ENCODE measurements at regions not wholly inside any gene's neighbourhood (a gene's known extent, or its start where the extent isn't known, plus 50 kb on each side); places are given as distances from the start of the nearest gene placed in this dataset.
"Not testable (repeated sequence)": the region's sequence is repeated elsewhere in the genome, so short reads cannot be mapped to it uniquely, and the experiment has no call there.

- DNase-seq, result no peak
- no peaks in the 10 kb centered on the region for H3K4me1 Mint-ChIP-seq (ENCODE audit: low read depth in 2 of 2)
- H3K36me3 Mint-ChIP-seq (ENCODE audit: insufficient read depth), result no peaks in the 10 kb centered on the region
- ATAC-seq (replicated peaks), result no peak
- no peak overlapping the region for H3K27ac Mint-ChIP-seq
- no peak overlapping the region for H3K4me3 Mint-ChIP-seq
- H3K9me3 Mint-ChIP-seq, result peaks cover 3 to 11% of the 10 kb centered on the region in 2 donors
- no peaks in the 10 kb centered on the region for H3K27me3 Mint-ChIP-seq
These were observed 377.5 kb upstream of the RIOK2 start for GRCh38 chr5:97560599-97560993.

- Mint-ChIP-seq H3K4me1 (ENCODE audit: low read depth in 2 of 2) (no peaks in the 10 kb centered on the region), H3K27me3 (no peaks in the 10 kb centered on the region), H3K27ac (no peak overlapping the region), H3K36me3 (ENCODE audit: insufficient read depth) (no peaks in the 10 kb centered on the region), H3K4me3 (no peak overlapping the region), H3K9me3 (peaks cover 3 to 7% of the 10 kb centered on the region in 2 donors)
- DNase-seq (no peak), ATAC-seq (replicated peaks) (no peak)
These were observed 380.1 kb upstream of the RIOK2 start for GRCh38 chr5:97563050-97563657.

- Mint-ChIP-seq H3K36me3 (ENCODE audit: insufficient read depth) (no peaks in the 10 kb centered on the region), H3K4me1 (ENCODE audit: low read depth in 2 of 2) (no peaks in the 10 kb centered on the region), H3K4me3 (no peak overlapping the region), H3K9me3 (peaks cover 6 to 11% of the 10 kb centered on the region in 2 donors), H3K27ac (no peak overlapping the region), H3K27me3 (no peaks in the 10 kb centered on the region)
- no peak for DNase-seq
- no peak for ATAC-seq (replicated peaks)
These were observed 385.3 kb upstream of the RIOK2 start for GRCh38 chr5:97568382-97568781.

- no peak for ATAC-seq (replicated peaks)
- H3K27ac Mint-ChIP-seq, result no peak overlapping the region
- H3K9me3 Mint-ChIP-seq, result peaks cover 3 to 11% of the 10 kb centered on the region in 2 donors
- H3K36me3 Mint-ChIP-seq (ENCODE audit: insufficient read depth), result no peaks in the 10 kb centered on the region
- H3K4me1 Mint-ChIP-seq (ENCODE audit: low read depth in 2 of 2), result no peaks in the 10 kb centered on the region
- H3K4me3 Mint-ChIP-seq, result no peak overlapping the region
- DNase-seq, result no peak
- no peaks in the 10 kb centered on the region for H3K27me3 Mint-ChIP-seq
These were observed 387.2 kb upstream of the RIOK2 start for GRCh38 chr5:97570242-97570641.

GRCh38 chr5:97575322-97575721 lies 392.3 kb upstream of the RIOK2 start:
- ATAC-seq (replicated peaks) (no peak), DNase-seq (no peak)
- no peaks in the 10 kb centered on the region for H3K4me1 Mint-ChIP-seq (ENCODE audit: low read depth in 2 of 2)
- H3K27me3 Mint-ChIP-seq, result no peaks in the 10 kb centered on the region
- H3K4me3 Mint-ChIP-seq, result no peak overlapping the region
- no peak overlapping the region for H3K27ac Mint-ChIP-seq
- H3K36me3 Mint-ChIP-seq (ENCODE audit: insufficient read depth), result no peaks in the 10 kb centered on the region
- H3K9me3 Mint-ChIP-seq, result peaks cover 3 to 21% of the 10 kb centered on the region in 2 donors

GRCh38 chr5:97576956-97577355 lies 393.9 kb upstream of the RIOK2 start:
- peaks cover 0 to 10% of the 10 kb centered on the region in 2 donors for H3K9me3 Mint-ChIP-seq
- no peaks in the 10 kb centered on the region for H3K27me3 Mint-ChIP-seq
- ATAC-seq (replicated peaks) (no peak), DNase-seq (no peak)
- H3K4me1 Mint-ChIP-seq (ENCODE audit: low read depth in 2 of 2), result no peaks in the 10 kb centered on the region
- H3K36me3 Mint-ChIP-seq (ENCODE audit: insufficient read depth), result no peaks in the 10 kb centered on the region
- H3K27ac Mint-ChIP-seq, result no peak overlapping the region
- no peak overlapping the region for H3K4me3 Mint-ChIP-seq

- not testable (repeated sequence) for H3K36me3 Mint-ChIP-seq (ENCODE audit: insufficient read depth); DNase-seq; H3K27ac Mint-ChIP-seq; H3K4me1 Mint-ChIP-seq (ENCODE audit: low read depth in 2 of 2); H3K27me3 Mint-ChIP-seq; ATAC-seq (replicated peaks); H3K4me3 Mint-ChIP-seq
- H3K9me3 Mint-ChIP-seq, result peaks cover 0 to 10% of the 10 kb centered on the region in 2 donors
These were observed 396.9 kb upstream of the RIOK2 start for GRCh38 chr5:97579977-97580376.

- Mint-ChIP-seq H3K27ac (no peak overlapping the region), H3K27me3 (no peaks in the 10 kb centered on the region), H3K4me3 (no peak overlapping the region), H3K4me1 (ENCODE audit: low read depth in 2 of 2) (no peaks in the 10 kb centered on the region), H3K36me3 (ENCODE audit: insufficient read depth) (no peaks in the 10 kb centered on the region), H3K9me3 (peaks cover 0 to 10% of the 10 kb centered on the region in 2 donors)
- ATAC-seq (replicated peaks) (no peak), DNase-seq (no peak)
These were observed 397.7 kb upstream of the RIOK2 start for GRCh38 chr5:97580746-97581145.

- no peak overlapping the region for H3K4me3 Mint-ChIP-seq
- no peak for DNase-seq
- no peaks in the 10 kb centered on the region for H3K4me1 Mint-ChIP-seq (ENCODE audit: low read depth in 2 of 2)
- no peak for ATAC-seq (replicated peaks)
- no peaks in the 10 kb centered on the region for H3K36me3 Mint-ChIP-seq (ENCODE audit: insufficient read depth)
- peaks cover 5 to 14% of the 10 kb centered on the region in 2 donors for H3K9me3 Mint-ChIP-seq
- no peak overlapping the region for H3K27ac Mint-ChIP-seq
- H3K27me3 Mint-ChIP-seq, result no peaks in the 10 kb centered on the region
These were observed 408.7 kb upstream of the RIOK2 start for GRCh38 chr5:97591781-97592180.

- Mint-ChIP-seq H3K36me3 (ENCODE audit: insufficient read depth) (no peaks in the 10 kb centered on the region), H3K9me3 (peaks cover 21 to 39% of the 10 kb centered on the region in 2 donors), H3K27ac (no peak overlapping the region), H3K27me3 (no peaks in the 10 kb centered on the region), H3K4me1 (ENCODE audit: low read depth in 2 of 2) (no peaks in the 10 kb centered on the region), H3K4me3 (no peak overlapping the region)
- ATAC-seq (replicated peaks) (no peak), DNase-seq (no peak)
These were observed 417.4 kb upstream of the RIOK2 start for GRCh38 chr5:97600486-97600885.

- ATAC-seq (replicated peaks) (no peak), DNase-seq (no peak)
These were observed 418.6 kb upstream of the RIOK2 start for GRCh38 chr5:97601651-97602050.

GRCh38 chr5:97606531-97606930 lies 423.5 kb upstream of the RIOK2 start:
- Mint-ChIP-seq H3K27ac (no peak overlapping the region), H3K9me3 (peaks cover 10 to 40% of the 10 kb centered on the region in 2 donors), H3K4me3 (no peak overlapping the region), H3K27me3 (no peaks in the 10 kb centered on the region), H3K36me3 (ENCODE audit: insufficient read depth) (no peaks in the 10 kb centered on the region), H3K4me1 (ENCODE audit: low read depth in 2 of 2) (no peaks in the 10 kb centered on the region)
- DNase-seq, result no peak
- no peak for ATAC-seq (replicated peaks)

More at GRCh38 chr5:97601651-97602050, 418.6 kb upstream of the RIOK2 start:
- Mint-ChIP-seq H3K27me3 (no peaks in the 10 kb centered on the region), H3K27ac (no peak overlapping the region), H3K4me1 (ENCODE audit: low read depth in 2 of 2) (no peaks in the 10 kb centered on the region), H3K4me3 (no peak overlapping the region), H3K36me3 (ENCODE audit: insufficient read depth) (no peaks in the 10 kb centered on the region), H3K9me3 (peaks cover 17 to 46% of the 10 kb centered on the region in 2 donors)

GRCh38 chr5:97608501-97608900 lies 425.5 kb upstream of the RIOK2 start:
- Mint-ChIP-seq H3K9me3 (peaks cover 5 to 35% of the 10 kb centered on the region in 2 donors), H3K4me3 (no peak overlapping the region), H3K27ac (no peak overlapping the region), H3K4me1 (ENCODE audit: low read depth in 2 of 2) (no peaks in the 10 kb centered on the region), H3K27me3 (no peaks in the 10 kb centered on the region), H3K36me3 (ENCODE audit: insufficient read depth) (no peaks in the 10 kb centered on the region)
- ATAC-seq (replicated peaks) (no peak), DNase-seq (no peak)

- ATAC-seq (replicated peaks), result no peak
- peaks cover 9 to 26% of the 10 kb centered on the region in 2 donors for H3K9me3 Mint-ChIP-seq
- H3K4me1 Mint-ChIP-seq (ENCODE audit: low read depth in 2 of 2), result no peaks in the 10 kb centered on the region
- no peaks in the 10 kb centered on the region for H3K36me3 Mint-ChIP-seq (ENCODE audit: insufficient read depth)
- no peak overlapping the region for H3K4me3 Mint-ChIP-seq
- DNase-seq, result no peak
- no peaks in the 10 kb centered on the region for H3K27me3 Mint-ChIP-seq
- no peak overlapping the region for H3K27ac Mint-ChIP-seq
These were observed 435.7 kb upstream of the RIOK2 start for GRCh38 chr5:97618721-97619120.

Measured in effector memory CD8-positive, alpha-beta T cell (primary cell).